GM10266 (cell line): ENCODE measurements at regions not wholly inside any gene's neighbourhood (a gene's known extent, or its start where the extent isn't known, plus 50 kb on each side); places are given as distances from the start of the nearest gene placed in this dataset.

Source experiments
- DNase-seq: peaks from one replicate; pipeline ENCODE4 v3.0.0; 2012; ENCODE audit errors: extremely low spot score
- TF ChIP-seq, protein P1 (sequence below): IDR thresholded peaks from 2 replicates; pipeline ENCODE4 v1.5.1; 2012; ENCODE audit warnings: mild to moderate bottlenecking, low read depth; ENCODE audit not compliant: control insufficient read depth, insufficient read depth; ENCODE audit errors: missing control alignments

DNA sequence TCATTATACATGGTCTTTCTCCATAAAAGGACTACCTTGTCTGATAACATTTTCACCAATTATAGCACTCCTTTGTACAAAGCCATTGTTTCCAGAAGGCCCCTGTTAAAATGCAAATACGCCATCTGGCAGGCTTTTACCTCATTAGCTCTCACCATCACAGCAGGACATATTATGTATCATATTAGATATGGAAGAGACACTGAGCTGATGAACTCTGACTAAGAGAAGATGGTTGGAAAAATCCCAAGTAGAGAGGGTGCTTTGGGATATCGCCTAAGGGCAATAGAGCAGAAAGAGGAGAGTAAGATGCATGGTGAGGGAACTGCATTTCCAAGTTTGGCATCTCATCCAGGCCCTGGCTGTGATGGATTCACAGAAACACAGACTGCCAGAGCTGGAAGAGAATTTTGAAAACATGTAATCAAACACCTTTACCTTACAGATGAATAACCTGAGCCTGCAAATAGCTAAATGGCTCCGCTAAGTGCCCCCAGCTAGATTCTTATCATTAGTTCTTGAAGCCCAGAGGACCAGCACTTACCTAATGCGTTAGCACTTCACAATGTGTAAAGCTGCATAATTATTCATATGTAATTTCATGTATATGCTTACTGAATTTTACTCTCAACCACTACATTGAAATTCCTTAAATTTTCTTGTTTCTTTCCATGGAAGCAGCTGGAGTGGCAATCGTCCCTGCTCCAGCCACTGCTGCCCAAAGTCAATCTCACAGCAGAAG is 393.6 kb upstream of the IZUMO3 start:
- DNase-seq, result no peak
- TF ChIP-seq, protein P1, sequence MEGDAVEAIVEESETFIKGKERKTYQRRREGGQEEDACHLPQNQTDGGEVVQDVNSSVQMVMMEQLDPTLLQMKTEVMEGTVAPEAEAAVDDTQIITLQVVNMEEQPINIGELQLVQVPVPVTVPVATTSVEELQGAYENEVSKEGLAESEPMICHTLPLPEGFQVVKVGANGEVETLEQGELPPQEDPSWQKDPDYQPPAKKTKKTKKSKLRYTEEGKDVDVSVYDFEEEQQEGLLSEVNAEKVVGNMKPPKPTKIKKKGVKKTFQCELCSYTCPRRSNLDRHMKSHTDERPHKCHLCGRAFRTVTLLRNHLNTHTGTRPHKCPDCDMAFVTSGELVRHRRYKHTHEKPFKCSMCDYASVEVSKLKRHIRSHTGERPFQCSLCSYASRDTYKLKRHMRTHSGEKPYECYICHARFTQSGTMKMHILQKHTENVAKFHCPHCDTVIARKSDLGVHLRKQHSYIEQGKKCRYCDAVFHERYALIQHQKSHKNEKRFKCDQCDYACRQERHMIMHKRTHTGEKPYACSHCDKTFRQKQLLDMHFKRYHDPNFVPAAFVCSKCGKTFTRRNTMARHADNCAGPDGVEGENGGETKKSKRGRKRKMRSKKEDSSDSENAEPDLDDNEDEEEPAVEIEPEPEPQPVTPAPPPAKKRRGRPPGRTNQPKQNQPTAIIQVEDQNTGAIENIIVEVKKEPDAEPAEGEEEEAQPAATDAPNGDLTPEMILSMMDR, result no peak

DNA sequence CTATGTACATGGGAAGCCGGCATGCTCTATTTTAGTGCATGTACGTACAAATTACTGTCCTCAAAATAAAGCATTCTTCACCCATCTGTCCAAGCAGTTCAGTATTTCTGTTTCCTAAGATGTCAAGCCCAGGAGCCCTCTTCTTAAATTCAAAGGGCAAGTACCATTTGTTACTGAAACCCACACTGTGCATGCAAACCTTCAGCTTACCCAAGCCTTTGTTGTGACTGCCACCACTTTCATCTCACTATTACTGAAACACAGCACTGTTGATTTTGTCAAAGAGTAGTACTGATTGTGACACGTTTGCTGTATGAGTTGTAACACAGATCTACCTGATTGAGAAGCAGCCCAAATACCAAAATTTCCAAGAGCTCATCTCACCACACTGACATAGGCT is 390.4 kb upstream of the IZUMO3 start:
- TF ChIP-seq, protein P1, result no peak
- DNase-seq, result no peak

DNA sequence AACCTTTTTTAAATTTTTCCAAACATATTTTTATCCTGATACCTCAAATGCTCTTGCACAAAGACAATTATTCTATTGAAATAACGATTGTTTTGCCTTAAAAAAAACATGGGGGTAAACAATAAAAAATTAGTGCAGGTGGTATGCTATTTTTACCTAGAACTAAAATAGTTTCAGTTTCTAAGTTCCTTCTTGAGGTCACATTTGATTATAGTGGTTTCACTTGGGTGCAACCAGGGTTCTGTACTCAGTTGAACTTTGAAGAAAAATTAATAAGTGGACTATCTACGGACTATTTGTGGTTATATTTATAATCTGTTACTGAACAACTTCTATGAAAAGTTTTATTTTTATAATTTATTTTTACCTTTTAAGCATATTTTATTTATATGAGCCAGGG is 387.1 kb upstream of the IZUMO3 start:
- TF ChIP-seq, protein P1, result no peak
- DNase-seq, result no peak

DNA sequence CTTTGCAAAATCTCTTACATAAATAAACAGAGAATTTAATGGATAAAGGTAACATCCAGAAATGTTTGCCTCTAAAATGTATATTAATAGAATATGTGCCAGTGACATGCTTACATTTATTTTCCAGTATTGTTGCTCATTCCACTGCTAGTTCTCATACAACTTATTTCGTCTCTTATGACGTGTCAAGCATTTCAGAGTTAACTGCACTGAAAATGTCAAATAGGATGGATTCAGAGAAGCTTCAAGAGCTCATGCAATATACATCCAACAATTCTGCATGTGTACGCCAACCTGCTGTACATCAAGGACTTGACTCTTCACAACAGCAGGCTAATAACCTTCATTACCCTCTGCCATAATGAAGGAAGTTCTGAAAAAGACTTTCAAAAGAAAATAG is 386.2 kb upstream of the IZUMO3 start:
- no peak for DNase-seq
- TF ChIP-seq, protein P1, result no peak

DNA sequence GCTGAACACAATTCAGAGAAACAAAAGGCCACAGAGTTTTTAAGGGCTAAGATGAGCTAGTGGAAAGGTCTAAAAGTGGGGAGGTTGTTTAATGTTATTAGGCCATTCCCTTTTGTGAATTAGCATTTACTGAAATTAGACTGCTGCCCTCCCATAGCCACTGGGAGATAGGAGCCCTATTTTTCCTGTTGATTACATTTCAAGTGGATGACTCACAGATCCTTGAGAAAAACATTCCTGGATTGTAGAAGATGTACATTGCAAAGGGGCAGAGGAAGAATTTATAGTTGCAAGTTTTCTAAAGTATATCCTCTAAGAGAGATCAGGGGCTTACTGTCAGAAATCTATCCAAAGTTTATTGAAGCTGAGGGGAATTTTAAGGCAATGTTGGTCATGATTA is 367.1 kb upstream of the IZUMO3 start:
- TF ChIP-seq, protein P1, result no peak
- no peak for DNase-seq

DNA sequence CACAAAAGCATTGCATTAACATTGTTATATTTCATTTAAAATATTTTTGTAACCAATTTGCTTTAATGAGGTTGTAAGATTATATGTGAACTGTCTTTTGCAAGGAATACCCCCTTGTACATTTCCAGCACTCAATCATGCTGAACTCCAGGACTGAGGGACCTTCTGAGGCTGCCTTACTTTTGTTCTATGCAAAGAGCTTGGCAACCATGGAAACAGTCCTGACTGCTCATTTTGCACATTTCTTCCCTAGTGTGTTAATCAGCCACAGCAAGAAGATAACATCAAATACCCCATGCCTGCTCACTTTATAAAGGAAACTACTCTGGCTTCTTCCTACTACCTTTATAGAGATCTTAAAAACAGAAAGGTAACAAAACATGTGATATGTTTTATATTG is 355.6 kb upstream of the IZUMO3 start:
- TF ChIP-seq, protein P1, result no peak

DNA sequence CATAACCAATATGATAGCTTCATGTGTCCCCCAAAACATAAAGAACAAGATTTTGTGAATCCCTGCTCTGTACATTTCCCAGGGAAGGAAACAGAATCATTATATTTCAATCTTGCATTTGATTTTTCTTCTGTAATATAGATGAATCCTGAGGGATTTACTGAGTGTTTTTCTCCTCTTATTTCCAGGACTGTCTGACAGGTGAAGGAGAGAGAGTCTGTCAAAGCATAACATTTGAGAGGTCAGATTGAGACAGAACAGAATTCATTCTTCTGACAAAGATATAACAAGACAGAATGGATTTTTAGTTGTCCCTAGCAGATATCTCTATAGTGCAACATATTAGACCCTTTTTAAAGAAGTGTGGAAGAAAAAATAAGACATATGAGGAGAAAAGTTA is 354.5 kb upstream of the IZUMO3 start:
- TF ChIP-seq, protein P1, result no peak
- no peak for DNase-seq

More for the DNA sequence above, 355.6 kb upstream of the IZUMO3 start:
- DNase-seq, result no peak
